Tibial nerve (tissue), 4 donors: ENCODE measurements at regions not wholly inside any gene's neighbourhood (a gene's known extent, or its start where the extent isn't known, plus 50 kb on each side); places are given as distances from the start of the nearest gene placed in this dataset.

Experiments
- DNase-seq, 2 donors: peaks; one replicate each; pipeline ENCODE4 v3.0.0-alpha.2; 2019; ENCODE audit warnings: low spot score in 2 of 2
- H3K27ac ChIP-seq, 4 donors: fragments of 200-600 bp; sonication (generic) in 3 of 4; one replicate each; pipeline ENCODE4 v1.5.1; 2017 to 2019; ENCODE audit warnings: mild to moderate bottlenecking in 1 of 4
- H3K27me3 ChIP-seq, 2 donors: fragments of 200-600 bp; sonication (generic) in 1 of 2; one replicate each; pipeline versions ENCODE4 v1.5.1 to v1.6.0; 2017 to 2019
- H3K36me3 ChIP-seq, 3 donors: fragments of 200-600 bp; sonication (generic); one replicate each; pipeline ENCODE4 v1.5.1; 2018 to 2019
- H3K4me1 ChIP-seq, 4 donors: fragments of 200-600 bp; sonication (generic) in 3 of 4; one replicate each; pipeline ENCODE4 v1.5.1; 2017 to 2019
- H3K4me3 ChIP-seq, 4 donors: fragments of 200-600 bp; sonication (generic) in 3 of 4; one replicate each; pipeline ENCODE4 v1.5.1; 2017 to 2019; ENCODE audit warnings: mild to moderate bottlenecking in 1 of 4, moderate library complexity in 1 of 4
- H3K9me3 ChIP-seq, 4 donors: fragments of 200-600 bp; sonication (generic) in 3 of 4; one replicate each; pipeline ENCODE4 v1.5.1; 2017 to 2019
- CTCF ChIP-seq, 5 experiments: fragments of 200-600 bp in 3 of 5; fragments of 450-650 bp in 2 of 5; sonication (generic) in 3 of 5; IDR thresholded peaks; one replicate each; pipeline ENCODE4 v1.5.1; 2016 to 2019; ENCODE audit warnings: antibody characterized with exemption in 5 of 5, mild to moderate bottlenecking in 3 of 5, moderate library complexity in 2 of 5
- EP300 ChIP-seq, 2 donors: sonication (generic); formaldehyde crosslinking; IDR thresholded peaks; one replicate each; pipeline ENCODE4 v1.6.1; 2017; ENCODE audit warnings: antibody characterized with exemption in 2 of 2, mild to moderate bottlenecking in 1 of 2
- POLR2A ChIP-seq, 2 donors: fragments of 450-650 bp; IDR thresholded peaks; one replicate each; pipeline ENCODE4 v1.6.1; 2017; ENCODE audit warnings: antibody characterized with exemption in 2 of 2, mild to moderate bottlenecking in 2 of 2, moderate library complexity in 2 of 2
- WGBS, 2 donors: methylation state at CpG; one replicate each; pipeline ENCODE4 v1.1.5; 2018; 5-methylcytosine and 5-hydroxymethylcytosine counted together

GRCh38 chr2:224325941-224326340 lies 76.0 kb downstream of the FAM124B start:
- Histone ChIP-seq H3K4me3 (no peak overlapping the region), H3K27ac (no peak overlapping the region), H3K27me3 (no peaks in the 10 kb centered on the region), H3K4me1 (no peaks in the 10 kb centered on the region), H3K36me3 (no peaks in the 10 kb centered on the region), H3K9me3 (no peaks in the 10 kb centered on the region)
- WGBS, 2 donors = 33 to 43% methylated on average over 1 of the region's 1 CpG
- TF ChIP-seq POLR2A (IDR thresholded peaks at IDR 0.05) (no peak), EP300 (IDR thresholded peaks at IDR 0.05) (no peak), CTCF (IDR thresholded peaks at IDR 0.05) (no peak)
- DNase-seq = no peak

- 82 to 86% methylated on average over 5 of the region's 5 CpGs for WGBS, 2 donors
- Histone ChIP-seq H3K27me3 (no peaks in the 10 kb centered on the region), H3K4me3 (no peak overlapping the region), H3K27ac (no peak overlapping the region), H3K4me1 (no peaks in the 10 kb centered on the region), H3K36me3 (no peaks in the 10 kb centered on the region), H3K9me3 (no peaks in the 10 kb centered on the region)
- DNase-seq = no peak
- TF ChIP-seq POLR2A (IDR thresholded peaks at IDR 0.05) (no peak), CTCF (IDR thresholded peaks at IDR 0.05) (no peak), EP300 (IDR thresholded peaks at IDR 0.05) (no peak)
These were observed 77.3 kb downstream of the FAM124B start for GRCh38 chr2:224324604-224325003.

GRCh38 chr2:224320660-224321059 lies 81.2 kb downstream of the FAM124B start:
- Histone ChIP-seq H3K36me3 (no peaks in the 10 kb centered on the region), H3K9me3 (no peaks in the 10 kb centered on the region), H3K27ac (no peak overlapping the region), H3K4me1 (no peaks in the 10 kb centered on the region), H3K4me3 (no peak overlapping the region), H3K27me3 (no peaks in the 10 kb centered on the region)
- TF ChIP-seq POLR2A (IDR thresholded peaks at IDR 0.05) = no peak
- TF ChIP-seq CTCF (IDR thresholded peaks at IDR 0.05) = no peak
- no peak for TF ChIP-seq EP300 (IDR thresholded peaks at IDR 0.05)
- DNase-seq = no peak
- WGBS, 2 donors = 65 to 68% methylated on average over 1 of the region's 1 CpG

- no peak for DNase-seq
- H3K27ac ChIP-seq = no peak overlapping the region
- no peaks in the 10 kb centered on the region for H3K27me3 ChIP-seq
- 51 to 60% methylated on average over 5 of the region's 5 CpGs for WGBS, 2 donors
- H3K36me3 ChIP-seq = no peaks in the 10 kb centered on the region
- H3K9me3 ChIP-seq = no peaks in the 10 kb centered on the region
- TF ChIP-seq CTCF (IDR thresholded peaks at IDR 0.05) = no peak
- TF ChIP-seq EP300 (IDR thresholded peaks at IDR 0.05) = no peak
- no peak for TF ChIP-seq POLR2A (IDR thresholded peaks at IDR 0.05)
- H3K4me1 ChIP-seq = no peaks in the 10 kb centered on the region
- H3K4me3 ChIP-seq = no peak overlapping the region
These were observed 82.2 kb downstream of the FAM124B start for GRCh38 chr2:224319750-224320149.

GRCh38 chr2:224312741-224313140 lies 89.2 kb downstream of the FAM124B start:
- DNase-seq = no peak
- no peak overlapping the region for H3K4me3 ChIP-seq
- TF ChIP-seq CTCF (IDR thresholded peaks at IDR 0.05) = no peak
- no peak for TF ChIP-seq POLR2A (IDR thresholded peaks at IDR 0.05)
- TF ChIP-seq EP300 (IDR thresholded peaks at IDR 0.05) = no peak
- 74 to 85% methylated on average over 3 of the region's 3 CpGs for WGBS, 2 donors
- H3K27me3 ChIP-seq = no peaks in the 10 kb centered on the region
- H3K36me3 ChIP-seq = no peaks in the 10 kb centered on the region
- H3K9me3 ChIP-seq = no peaks in the 10 kb centered on the region
- no peak overlapping the region for H3K27ac ChIP-seq
- peaks cover 0 to 8% (median 0%) of the 10 kb centered on the region in 4 donors for H3K4me1 ChIP-seq
